Upper lobe of left lung (tissue), 4 donors: ENCODE measurements at regions not wholly inside any gene's neighbourhood (a gene's known extent, or its start where the extent isn't known, plus 50 kb on each side); places are given as distances from the start of the nearest gene placed in this dataset.

Experiments used
- CTCF ChIP-seq, 6 experiments: fragments of 450-650 bp in 4 of 6; fragments of 200-600 bp in 2 of 6; sonication (generic) in 2 of 6; IDR thresholded peaks; one replicate each; pipeline ENCODE4 v1.5.1; 2016 to 2019; ENCODE audit warnings: antibody characterized with exemption in 6 of 6
- EP300 ChIP-seq, 4 donors: sonication (generic); formaldehyde crosslinking; IDR thresholded peaks; one replicate each; pipeline ENCODE4 v1.5.1; 2017; ENCODE audit warnings: antibody characterized with exemption in 4 of 4, control low read depth in 2 of 4
- POLR2A ChIP-seq, 4 donors: fragments of 450-650 bp; IDR thresholded peaks; one replicate each; pipeline ENCODE4 v1.5.1; 2016 to 2017; ENCODE audit warnings: antibody characterized with exemption in 4 of 4, mild to moderate bottlenecking in 2 of 4
- POLR2AphosphoS5 ChIP-seq, 2 donors: sonication (generic); formaldehyde crosslinking; IDR thresholded peaks; one replicate each; pipeline ENCODE4 v1.5.1; 2017; ENCODE audit warnings: antibody characterized with exemption in 2 of 2

DNA sequence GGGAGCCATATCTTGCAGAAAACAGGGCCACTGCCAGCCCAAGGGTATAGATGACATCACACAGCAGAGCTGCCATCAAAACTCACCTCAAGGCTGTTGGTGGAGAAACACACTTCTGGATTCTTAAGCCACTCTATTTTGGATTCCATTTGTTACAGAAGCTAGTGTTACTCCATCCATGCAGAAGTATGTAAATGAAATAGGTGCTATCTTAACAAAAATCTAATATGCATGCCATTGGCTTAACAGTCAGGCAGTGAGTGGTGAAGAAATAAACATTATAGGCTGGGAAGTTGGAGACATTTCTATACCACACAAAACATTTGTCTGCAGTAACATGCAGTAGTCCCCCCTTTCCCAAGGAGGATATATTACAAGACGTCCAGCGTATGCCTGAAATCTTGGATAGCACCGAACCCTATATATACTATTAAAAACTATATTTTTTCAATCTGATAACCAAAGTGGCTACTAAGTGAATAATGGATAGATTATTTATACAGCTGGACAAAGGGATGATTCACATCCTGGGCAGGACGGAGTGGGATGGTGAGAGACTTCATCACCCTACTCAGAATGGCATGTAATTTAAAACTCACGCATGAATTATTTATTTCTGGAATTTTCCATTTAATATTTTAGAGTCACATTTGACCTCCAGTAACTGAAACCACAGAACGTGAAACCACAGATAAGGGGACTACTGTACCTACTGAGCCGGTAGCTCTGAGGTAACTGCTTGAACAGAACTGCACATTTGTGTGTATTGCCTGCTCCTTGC, 160.0 kb upstream of the PLN start:
- TF ChIP-seq POLR2AphosphoS5 (IDR thresholded peaks at IDR 0.05) (no peak), POLR2A (IDR thresholded peaks at IDR 0.05) (no peak), CTCF (IDR thresholded peaks at IDR 0.05) (no peak), EP300 (IDR thresholded peaks at IDR 0.05) (no peak)
